ENCODE measurements at regions not wholly inside any gene's neighbourhood (a gene's known extent, or its start where the extent isn't known, plus 50 kb on each side); places are given as distances from the start of the nearest gene placed in this dataset.

DNA sequence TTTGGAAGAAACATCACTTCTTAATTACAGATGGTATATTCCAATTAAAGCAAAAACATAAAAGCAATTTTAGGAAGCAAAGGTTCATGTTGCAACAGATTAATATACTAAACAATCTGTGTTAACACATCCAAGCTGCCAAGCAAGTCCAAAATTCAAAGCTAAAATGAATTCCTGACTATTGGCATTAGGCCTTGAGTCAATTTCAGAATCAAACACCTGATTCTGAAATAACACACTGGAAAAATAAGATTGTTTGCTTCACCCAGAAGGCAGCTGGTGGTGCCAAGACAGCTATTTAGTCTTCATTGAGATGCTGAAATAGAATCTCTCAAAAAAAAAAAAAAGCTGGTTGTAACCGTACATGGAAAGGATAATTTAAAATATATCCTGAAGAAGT lies 465.6 kb downstream of the SOCS6 start:
- Histone ChIP-seq H3K4me1 (ENCODE audit: control insufficient read depth, low read depth, low read length) (no peaks in the 10 kb centered on the region), H3K23ac (ENCODE audit: low read length) (no peak overlapping the region), H2BK5ac (ENCODE audit: low read length) (no peak overlapping the region), H3K4me3 (ENCODE audit: low read length) (no peak overlapping the region), H3K79me1 (ENCODE audit: low read length) (no peaks in the 10 kb centered on the region), H2AK5ac (ENCODE audit: low read length) (no peak overlapping the region), H3K56ac (ENCODE audit: low read length) (no peak overlapping the region), H3K36me3 (ENCODE audit: control insufficient read depth, insufficient read depth, low read length) (no peaks in the 10 kb centered on the region), H3K18ac (ENCODE audit: low read length) (no peak overlapping the region), H3K27me3 (ENCODE audit: insufficient read depth, low read length, poor library complexity) (no peaks in the 10 kb centered on the region), H3K79me2 (ENCODE audit: control insufficient read depth, insufficient read depth, low read length) (no peaks in the 10 kb centered on the region), H2BK120ac (ENCODE audit: low read depth, low read length) (no peak overlapping the region), H4K5ac (ENCODE audit: low read length) (no peak overlapping the region), H3K4me2 (ENCODE audit: low read length) (no peak overlapping the region), H3K9ac (ENCODE audit: low read length) (no peak overlapping the region), H2BK15ac (replicated peaks; ENCODE audit: low read depth) (no peak overlapping the region), H4K8ac (ENCODE audit: low read depth, low read length) (no peak overlapping the region), H3K4ac (ENCODE audit: low read depth, low read length) (no peak overlapping the region), H3K27ac (ENCODE audit: low read depth, low read length) (no peak overlapping the region)
- no peak for DNase-seq
- no CpG with 5 or more reads among the region's 1 CpG for WGBS (ENCODE audit: extremely low coverage, insufficient coverage, low lambda C conversion rate)

DNA sequence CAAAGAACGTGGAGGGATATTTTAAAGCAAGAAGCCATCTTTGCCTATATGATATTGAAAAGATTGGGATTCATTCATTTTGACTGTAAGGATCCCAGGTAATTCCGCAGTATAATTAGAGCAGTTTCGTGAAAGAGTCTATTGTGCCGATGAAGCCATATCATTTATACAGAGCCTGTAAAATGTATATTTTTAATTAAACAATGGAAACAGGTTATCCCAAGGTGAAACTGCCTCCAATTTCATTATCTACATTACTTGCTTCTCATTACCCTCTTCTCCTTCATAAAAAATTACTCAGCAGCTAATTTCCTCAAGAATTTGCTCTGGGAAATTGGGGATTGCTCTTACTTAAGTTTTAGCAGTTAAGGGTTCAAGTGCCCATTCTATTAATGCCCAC lies 444.1 kb downstream of the SOCS6 start:
- DNase-seq = no peak
- Histone ChIP-seq H3K4me3 (ENCODE audit: low read length) (no peak overlapping the region), H2BK120ac (ENCODE audit: low read depth, low read length) (no peak overlapping the region), H3K79me2 (ENCODE audit: control insufficient read depth, insufficient read depth, low read length) (no peaks in the 10 kb centered on the region), H4K8ac (ENCODE audit: low read depth, low read length) (no peak overlapping the region), H3K4me2 (ENCODE audit: low read length) (no peak overlapping the region), H3K18ac (ENCODE audit: low read length) (no peak overlapping the region), H3K36me3 (ENCODE audit: control insufficient read depth, insufficient read depth, low read length) (no peaks in the 10 kb centered on the region), H3K23ac (ENCODE audit: low read length) (no peak overlapping the region), H3K27me3 (ENCODE audit: insufficient read depth, low read length, poor library complexity) (no peaks in the 10 kb centered on the region), H2BK5ac (ENCODE audit: low read length) (no peak overlapping the region), H3K4me1 (ENCODE audit: control insufficient read depth, low read depth, low read length) (no peaks in the 10 kb centered on the region), H3K27ac (ENCODE audit: low read depth, low read length) (no peak overlapping the region), H3K79me1 (ENCODE audit: low read length) (no peaks in the 10 kb centered on the region), H2BK15ac (replicated peaks; ENCODE audit: low read depth) (no peak overlapping the region), H4K5ac (ENCODE audit: low read length) (no peak overlapping the region), H3K9ac (ENCODE audit: low read length) (no peak overlapping the region), H2AK5ac (ENCODE audit: low read length) (no peak overlapping the region), H3K4ac (ENCODE audit: low read depth, low read length) (no peak overlapping the region), H3K56ac (ENCODE audit: low read length) (no peak overlapping the region)
- WGBS (ENCODE audit: extremely low coverage, insufficient coverage, low lambda C conversion rate) = no CpG with 5 or more reads among the region's 4 CpGs

DNA sequence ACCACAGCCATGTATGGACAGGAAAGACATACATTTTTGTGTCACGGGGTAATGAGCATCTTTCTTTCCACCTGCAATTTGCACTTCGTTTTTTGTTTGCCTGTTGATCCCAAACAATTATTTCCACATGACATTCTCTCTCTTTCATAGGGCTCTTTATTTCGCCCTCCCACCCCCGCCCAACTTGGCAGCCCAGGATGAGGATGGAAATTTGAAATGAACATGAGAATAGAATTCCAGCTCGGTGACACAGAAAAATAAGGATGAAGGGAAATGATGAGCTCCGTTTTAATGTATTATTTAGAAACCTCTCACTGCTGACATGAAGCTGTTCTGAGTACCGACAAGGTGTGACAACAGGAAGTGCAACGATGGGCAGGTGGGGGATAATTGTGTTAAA lies 443.3 kb downstream of the SOCS6 start:
- DNase-seq = no peak
- no peaks in the 10 kb centered on the region for H3K79me2 ChIP-seq (ENCODE audit: control insufficient read depth, insufficient read depth, low read length)
- H3K4me3 ChIP-seq (ENCODE audit: low read length) = no peak overlapping the region
- no CpG with 5 or more reads among the region's 8 CpGs for WGBS (ENCODE audit: extremely low coverage, insufficient coverage, low lambda C conversion rate)
- H3K27ac ChIP-seq (ENCODE audit: low read depth, low read length) = no peak overlapping the region
- no peak overlapping the region for H2BK120ac ChIP-seq (ENCODE audit: low read depth, low read length)
- H3K4me2 ChIP-seq (ENCODE audit: low read length) = no peak overlapping the region
- H2BK5ac ChIP-seq (ENCODE audit: low read length) = no peak overlapping the region
- H2BK15ac ChIP-seq (replicated peaks; ENCODE audit: low read depth) = no peak overlapping the region
- H3K23ac ChIP-seq (ENCODE audit: low read length) = no peak overlapping the region
- no peak overlapping the region for H4K8ac ChIP-seq (ENCODE audit: low read depth, low read length)
- no peak overlapping the region for H3K4ac ChIP-seq (ENCODE audit: low read depth, low read length)
- no peak overlapping the region for H3K18ac ChIP-seq (ENCODE audit: low read length)
- H3K36me3 ChIP-seq (ENCODE audit: control insufficient read depth, insufficient read depth, low read length) = no peaks in the 10 kb centered on the region
- H3K79me1 ChIP-seq (ENCODE audit: low read length) = no peaks in the 10 kb centered on the region
- no peak overlapping the region for H3K9ac ChIP-seq (ENCODE audit: low read length)
- H2AK5ac ChIP-seq (ENCODE audit: low read length) = no peak overlapping the region
- H3K27me3 ChIP-seq (ENCODE audit: insufficient read depth, low read length, poor library complexity) = no peaks in the 10 kb centered on the region
- no peaks in the 10 kb centered on the region for H3K4me1 ChIP-seq (ENCODE audit: control insufficient read depth, low read depth, low read length)
- no peak overlapping the region for H3K56ac ChIP-seq (ENCODE audit: low read length)
- H4K5ac ChIP-seq (ENCODE audit: low read length) = no peak overlapping the region

DNA sequence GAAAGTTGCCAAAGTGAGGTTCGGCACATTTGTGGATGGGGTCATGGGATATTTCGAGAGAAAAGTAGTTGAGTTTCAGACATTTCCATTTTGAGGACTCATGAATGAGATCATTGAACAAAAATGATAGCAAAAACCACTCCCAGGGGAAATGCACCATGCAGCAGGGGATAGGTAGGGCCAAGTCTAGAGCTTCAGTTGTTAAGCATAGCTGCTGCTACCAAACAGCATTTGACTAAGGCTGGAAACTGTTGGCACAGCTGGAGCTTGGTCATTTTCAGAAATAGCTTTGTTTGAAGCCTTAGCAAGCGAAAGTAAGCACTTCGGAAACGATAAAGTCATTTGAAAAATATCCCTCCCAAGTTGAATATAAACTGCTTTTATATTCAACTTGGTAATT lies 431.8 kb downstream of the SOCS6 start:
- Histone ChIP-seq H3K56ac (ENCODE audit: low read length) (no peak overlapping the region), H3K4me3 (ENCODE audit: low read length) (no peak overlapping the region), H2BK120ac (ENCODE audit: low read depth, low read length) (no peak overlapping the region), H3K27me3 (ENCODE audit: insufficient read depth, low read length, poor library complexity) (no peaks in the 10 kb centered on the region), H4K5ac (ENCODE audit: low read length) (no peak overlapping the region), H4K8ac (ENCODE audit: low read depth, low read length) (no peak overlapping the region), H3K27ac (ENCODE audit: low read depth, low read length) (no peak overlapping the region), H2BK15ac (replicated peaks; ENCODE audit: low read depth) (no peak overlapping the region), H2BK5ac (ENCODE audit: low read length) (no peak overlapping the region), H3K4ac (ENCODE audit: low read depth, low read length) (no peak overlapping the region), H2AK5ac (ENCODE audit: low read length) (no peak overlapping the region), H3K36me3 (ENCODE audit: control insufficient read depth, insufficient read depth, low read length) (no peaks in the 10 kb centered on the region), H3K4me1 (ENCODE audit: control insufficient read depth, low read depth, low read length) (no peaks in the 10 kb centered on the region), H3K4me2 (ENCODE audit: low read length) (no peak overlapping the region), H3K79me2 (ENCODE audit: control insufficient read depth, insufficient read depth, low read length) (no peaks in the 10 kb centered on the region), H3K79me1 (ENCODE audit: low read length) (no peaks in the 10 kb centered on the region), H3K23ac (ENCODE audit: low read length) (no peak overlapping the region), H3K9ac (ENCODE audit: low read length) (no peak overlapping the region), H3K18ac (ENCODE audit: low read length) (no peak overlapping the region)
- no CpG with 5 or more reads among the region's 5 CpGs for WGBS (ENCODE audit: extremely low coverage, insufficient coverage, low lambda C conversion rate)
- no peak for DNase-seq

DNA sequence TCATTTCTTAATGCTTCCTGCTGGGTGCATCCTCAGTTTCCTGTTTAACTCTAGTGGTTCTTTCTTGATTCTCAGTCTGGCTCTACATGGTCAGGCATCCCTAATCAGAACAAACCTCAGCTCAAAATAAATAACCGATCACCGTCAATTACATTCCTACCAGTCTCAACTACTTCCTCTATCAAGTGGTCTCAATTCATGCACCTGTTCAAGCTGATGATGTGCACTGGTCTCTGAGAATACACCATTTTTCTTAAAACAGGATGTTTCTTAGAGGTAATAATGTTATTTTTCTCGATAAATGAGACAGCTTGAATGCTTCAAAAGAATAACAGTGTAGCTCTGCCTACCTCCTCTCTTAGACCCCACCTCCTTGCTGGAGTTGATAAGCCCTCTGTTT lies 420.9 kb downstream of the SOCS6 start:
- no peak overlapping the region for H2BK15ac ChIP-seq (replicated peaks; ENCODE audit: low read depth)
- WGBS (ENCODE audit: extremely low coverage, insufficient coverage, low lambda C conversion rate) = no CpG with 5 or more reads among the region's 3 CpGs
- H3K79me2 ChIP-seq (ENCODE audit: control insufficient read depth, insufficient read depth, low read length) = no peaks in the 10 kb centered on the region
- H3K56ac ChIP-seq (ENCODE audit: low read length) = no peak overlapping the region
- no peaks in the 10 kb centered on the region for H3K27me3 ChIP-seq (ENCODE audit: insufficient read depth, low read length, poor library complexity)
- H3K4me3 ChIP-seq (ENCODE audit: low read length) = no peak overlapping the region
- no peaks in the 10 kb centered on the region for H3K4me1 ChIP-seq (ENCODE audit: control insufficient read depth, low read depth, low read length)
- H3K9ac ChIP-seq (ENCODE audit: low read length) = no peak overlapping the region
- H4K8ac ChIP-seq (ENCODE audit: low read depth, low read length) = no peak overlapping the region
- no peaks in the 10 kb centered on the region for H3K79me1 ChIP-seq (ENCODE audit: low read length)
- no peak overlapping the region for H2BK5ac ChIP-seq (ENCODE audit: low read length)
- no peak overlapping the region for H3K27ac ChIP-seq (ENCODE audit: low read depth, low read length)
- H3K23ac ChIP-seq (ENCODE audit: low read length) = no peak overlapping the region
- H3K4ac ChIP-seq (ENCODE audit: low read depth, low read length) = no peak overlapping the region
- no peak overlapping the region for H2BK120ac ChIP-seq (ENCODE audit: low read depth, low read length)
- H3K36me3 ChIP-seq (ENCODE audit: control insufficient read depth, insufficient read depth, low read length) = no peaks in the 10 kb centered on the region
- no peak overlapping the region for H2AK5ac ChIP-seq (ENCODE audit: low read length)
- no peak overlapping the region for H3K18ac ChIP-seq (ENCODE audit: low read length)
- H4K5ac ChIP-seq (ENCODE audit: low read length) = no peak overlapping the region
- DNase-seq = no peak
- H3K4me2 ChIP-seq (ENCODE audit: low read length) = no peak overlapping the region

DNA sequence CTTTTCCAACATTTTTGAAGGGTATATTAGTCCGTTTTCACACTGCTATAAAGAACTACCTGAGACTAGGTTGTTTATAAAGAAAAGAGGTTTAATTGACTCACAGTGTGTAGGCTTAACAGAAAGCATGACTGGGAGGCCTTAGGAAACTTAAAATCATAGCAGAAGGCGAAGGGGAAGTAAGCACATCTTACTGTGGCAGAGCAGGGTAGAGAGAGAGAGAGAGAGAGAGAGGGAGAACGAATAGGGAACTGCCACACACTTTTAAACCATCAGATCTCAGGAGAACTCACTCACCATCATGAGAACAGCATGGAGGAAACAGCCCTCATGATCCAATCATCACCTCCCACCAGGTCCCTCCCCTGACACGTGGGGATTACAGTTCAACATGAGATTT lies 420.3 kb downstream of the SOCS6 start:
- no peak overlapping the region for H3K4me2 ChIP-seq (ENCODE audit: low read length)
- no CpG with 5 or more reads among the region's 4 CpGs for WGBS (ENCODE audit: extremely low coverage, insufficient coverage, low lambda C conversion rate)
- no peak for DNase-seq

More for the DNA sequence above, 420.3 kb downstream of the SOCS6 start:
- no peak overlapping the region for H3K23ac ChIP-seq (ENCODE audit: low read length)
- H3K79me1 ChIP-seq (ENCODE audit: low read length) = no peaks in the 10 kb centered on the region
- no peaks in the 10 kb centered on the region for H3K4me1 ChIP-seq (ENCODE audit: control insufficient read depth, low read depth, low read length)
- H3K56ac ChIP-seq (ENCODE audit: low read length) = no peak overlapping the region
- no peak overlapping the region for H3K18ac ChIP-seq (ENCODE audit: low read length)
- no peaks in the 10 kb centered on the region for H3K36me3 ChIP-seq (ENCODE audit: control insufficient read depth, insufficient read depth, low read length)
- no peaks in the 10 kb centered on the region for H3K79me2 ChIP-seq (ENCODE audit: control insufficient read depth, insufficient read depth, low read length)
- no peaks in the 10 kb centered on the region for H3K27me3 ChIP-seq (ENCODE audit: insufficient read depth, low read length, poor library complexity)
- H4K8ac ChIP-seq (ENCODE audit: low read depth, low read length) = no peak overlapping the region
- H3K9ac ChIP-seq (ENCODE audit: low read length) = no peak overlapping the region
- H3K4me3 ChIP-seq (ENCODE audit: low read length) = no peak overlapping the region
- H4K5ac ChIP-seq (ENCODE audit: low read length) = no peak overlapping the region
- no peak overlapping the region for H3K27ac ChIP-seq (ENCODE audit: low read depth, low read length)
- H2BK5ac ChIP-seq (ENCODE audit: low read length) = no peak overlapping the region
- H3K4ac ChIP-seq (ENCODE audit: low read depth, low read length) = no peak overlapping the region
- no peak overlapping the region for H2BK120ac ChIP-seq (ENCODE audit: low read depth, low read length)
- no peak overlapping the region for H2AK5ac ChIP-seq (ENCODE audit: low read length)
- H2BK15ac ChIP-seq (replicated peaks; ENCODE audit: low read depth) = no peak overlapping the region
